GM23338 (cell line): ENCODE measurements at regions not wholly inside any gene's neighbourhood (a gene's known extent, or its start where the extent isn't known, plus 50 kb on each side); places are given as distances from the start of the nearest gene placed in this dataset.

ENCODE experiments used
- ATAC-seq: fragments of 200-7000 bp; cut with Tn5 transposase; 3 replicates; pipeline ENCODE4 v1.9.1; 2020
- DNase-seq: peaks from one replicate; pipeline ENCODE4 v3.0.0-alpha.2; 2015; ENCODE audit warnings: low spot score
- H2AFZ ChIP-seq: fragments of 200-600 bp; sonication (generic); 2 replicates; pipeline ENCODE4 v1.8.0; 2016; ENCODE audit warnings: antibody characterized with exemption, mild to moderate bottlenecking, moderate library complexity
- H3F3A ChIP-seq: fragments of 200-600 bp; sonication (generic); replicated peaks from 2 replicates; pipeline ENCODE4 v1.8.0; 2017; ENCODE audit warnings: antibody characterized with exemption, mixed run types, low read depth
- H3K27ac ChIP-seq: fragments of 200-600 bp; sonication (generic); 2 replicates; pipeline ENCODE4 v1.6.1; 2016; ENCODE audit warnings: low read depth
- H3K27me3 ChIP-seq: fragments of 200-600 bp; sonication (generic); 2 replicates; pipeline ENCODE4 v1.8.0; 2016; ENCODE audit warnings: mild to moderate bottlenecking, mixed run types, moderate library complexity; ENCODE audit not compliant: insufficient read depth
- H3K36me3 ChIP-seq: fragments of 200-600 bp; sonication (generic); 2 replicates; pipeline ENCODE4 v1.8.0; 2016; ENCODE audit warnings: mild to moderate bottlenecking; ENCODE audit not compliant: insufficient read depth
- H3K4me1 ChIP-seq: fragments of 200-600 bp; sonication (generic); 2 replicates; pipeline ENCODE4 v1.8.0; 2016; ENCODE audit warnings: mild to moderate bottlenecking, moderate library complexity; ENCODE audit not compliant: insufficient read depth
- H3K4me2 ChIP-seq: fragments of 200-600 bp; sonication (generic); 2 replicates; pipeline ENCODE4 v1.7.1; 2017; ENCODE audit warnings: mixed run types
- H3K4me3 ChIP-seq: fragments of 200-600 bp; sonication (generic); 2 replicates; pipeline ENCODE4 v1.6.1; 2016; ENCODE audit warnings: mixed run types
- H3K79me2 ChIP-seq: fragments of 200-600 bp; sonication (generic); replicated peaks from 2 replicates; pipeline ENCODE4 v1.8.0; 2017; ENCODE audit warnings: mild to moderate bottlenecking; ENCODE audit not compliant: insufficient read depth
- H3K9me2 ChIP-seq: fragments of 200-600 bp; sonication (generic); 2 replicates; pipeline ENCODE4 v1.8.0; 2017; ENCODE audit not compliant: insufficient read depth
- H4K20me1 ChIP-seq: fragments of 200-600 bp; sonication (generic); replicated peaks from 2 replicates; pipeline ENCODE4 v1.8.0; 2017; ENCODE audit warnings: mild to moderate bottlenecking; ENCODE audit not compliant: insufficient read depth
- H3K27ac Mint-ChIP-seq: 2 replicates; pipeline ENCODE4 v1.8.0; 2020; ENCODE audit warnings: inconsistent platforms, mild to moderate bottlenecking, moderate library complexity, mixed read lengths
- H3K27me3 Mint-ChIP-seq: 3 replicates; pipeline ENCODE4 v1.8.0; 2022; ENCODE audit warnings: low read depth, mild to moderate bottlenecking, moderate library complexity, mixed read lengths, inconsistent platforms; ENCODE audit not compliant: insufficient read depth, poor library complexity
- H3K36me3 Mint-ChIP-seq: 3 replicates; pipeline ENCODE4 v1.8.0; 2021; ENCODE audit warnings: low read depth, mild to moderate bottlenecking, inconsistent platforms, moderate library complexity, mixed read lengths
- H3K4me1 Mint-ChIP-seq: 3 replicates; pipeline ENCODE4 v1.8.0; 2020; ENCODE audit warnings: mild to moderate bottlenecking, inconsistent platforms, mixed read lengths
- H3K4me3 Mint-ChIP-seq: 3 replicates; pipeline ENCODE4 v1.8.0; 2021; ENCODE audit warnings: moderate library complexity, mild to moderate bottlenecking, inconsistent platforms, mixed read lengths
- H3K9me3 Mint-ChIP-seq: 3 replicates; pipeline ENCODE4 v1.8.0; 2020; ENCODE audit warnings: moderate library complexity, mild to moderate bottlenecking, inconsistent platforms, mixed read lengths
- CREB1 ChIP-seq: fragments of 250-450 bp; sonication (Bioruptor Pico); IDR thresholded peaks from 2 replicates; pipeline ENCODE4 v1.5.0; 2020; ENCODE audit warnings: low read depth, mild to moderate bottlenecking, moderate library complexity
- ETS1 ChIP-seq: IDR thresholded peaks from 2 replicates; pipeline ENCODE4 v1.6.1; 2016; ENCODE audit warnings: antibody characterized with exemption
- EZH2phosphoT487 ChIP-seq: fragments of 200-600 bp; sonication (generic); IDR thresholded peaks from one replicate; pipeline ENCODE4 v1.8.1; 2018; ENCODE audit warnings: antibody characterized with exemption; ENCODE audit not compliant: unreplicated experiment
- JUNB ChIP-seq: IDR thresholded peaks from one replicate; pipeline ENCODE4 v1.6.1; 2016; ENCODE audit warnings: antibody characterized with exemption; ENCODE audit not compliant: unreplicated experiment
- NANOG ChIP-seq: IDR thresholded peaks from 2 replicates; pipeline ENCODE4 v1.6.1; 2016; ENCODE audit warnings: antibody characterized with exemption, borderline replicate concordance
- STAT1 ChIP-seq: IDR thresholded peaks from one replicate; pipeline ENCODE4 v1.6.1; 2016; ENCODE audit warnings: antibody characterized with exemption; ENCODE audit not compliant: unreplicated experiment
- ZNF331 ChIP-seq: fragments of 250-450 bp; sonication (Bioruptor Pico); IDR thresholded peaks from 2 replicates; pipeline ENCODE4 v1.5.0; 2020; ENCODE audit warnings: low read depth, mild to moderate bottlenecking, moderate library complexity
- TF ChIP-seq, protein P1 (sequence below): fragments of 250-450 bp; sonication (Bioruptor Pico); IDR thresholded peaks from 2 replicates; pipeline ENCODE4 v1.5.0; 2020; ENCODE audit warnings: mild to moderate bottlenecking, moderate library complexity
- TF ChIP-seq, protein P2 (sequence below), 2 experiments: fragments of 200-600 bp in 1 of 2; sonication (generic) in 1 of 2; conservative IDR thresholded peaks; 2 replicates each; pipeline versions ENCODE4 v1.5.1 to v1.6.1; 2016 to 2017; ENCODE audit warnings: antibody characterized with exemption in 2 of 2, low read depth in 2 of 2, mild to moderate bottlenecking in 2 of 2, moderate library complexity in 1 of 2

- no peaks in the 10 kb centered on the region for H3K9me2 ChIP-seq
- no peaks in the 10 kb centered on the region for H3K27me3 ChIP-seq
- H3K27ac ChIP-seq: no peak overlapping the region
- ATAC-seq: no peak
- no peak overlapping the region for H3K4me2 ChIP-seq
- no peak overlapping the region for H3K4me3 Mint-ChIP-seq
- DNase-seq: no peak
- no peaks in the 10 kb centered on the region for H3K36me3 Mint-ChIP-seq
- H3K4me3 ChIP-seq: no peak overlapping the region
- H3K79me2 ChIP-seq: no peaks in the 10 kb centered on the region
- no peaks in the 10 kb centered on the region for H3K36me3 ChIP-seq
- H3K9me3 Mint-ChIP-seq: no peaks in the 10 kb centered on the region
- H3K27ac Mint-ChIP-seq: no peak overlapping the region
- peak overlapping the region; percentile 60; the same call in 1 of the 2 replicates for H2AFZ ChIP-seq
- no peaks in the 10 kb centered on the region for H3F3A ChIP-seq
- 0 out of 2 replicates have a peak, but pooled peaks cover 3% of the 10 kb centered on the region for H3K4me1 ChIP-seq
- no peaks in the 10 kb centered on the region for H4K20me1 ChIP-seq
- peaks cover 3% of the 10 kb centered on the region; the same call in 2 of the 3 replicates for H3K4me1 Mint-ChIP-seq
- H3K27me3 Mint-ChIP-seq: no peaks in the 10 kb centered on the region
- no peak for TF ChIP-seq ZNF331 (CRISPR knock-in tag)
- no peak for TF ChIP-seq STAT1
- TF ChIP-seq JUNB: no peak
- no peak for TF ChIP-seq NANOG
- no peak for TF ChIP-seq CREB1 (CRISPR knock-in tag)
- TF ChIP-seq, protein P1, sequence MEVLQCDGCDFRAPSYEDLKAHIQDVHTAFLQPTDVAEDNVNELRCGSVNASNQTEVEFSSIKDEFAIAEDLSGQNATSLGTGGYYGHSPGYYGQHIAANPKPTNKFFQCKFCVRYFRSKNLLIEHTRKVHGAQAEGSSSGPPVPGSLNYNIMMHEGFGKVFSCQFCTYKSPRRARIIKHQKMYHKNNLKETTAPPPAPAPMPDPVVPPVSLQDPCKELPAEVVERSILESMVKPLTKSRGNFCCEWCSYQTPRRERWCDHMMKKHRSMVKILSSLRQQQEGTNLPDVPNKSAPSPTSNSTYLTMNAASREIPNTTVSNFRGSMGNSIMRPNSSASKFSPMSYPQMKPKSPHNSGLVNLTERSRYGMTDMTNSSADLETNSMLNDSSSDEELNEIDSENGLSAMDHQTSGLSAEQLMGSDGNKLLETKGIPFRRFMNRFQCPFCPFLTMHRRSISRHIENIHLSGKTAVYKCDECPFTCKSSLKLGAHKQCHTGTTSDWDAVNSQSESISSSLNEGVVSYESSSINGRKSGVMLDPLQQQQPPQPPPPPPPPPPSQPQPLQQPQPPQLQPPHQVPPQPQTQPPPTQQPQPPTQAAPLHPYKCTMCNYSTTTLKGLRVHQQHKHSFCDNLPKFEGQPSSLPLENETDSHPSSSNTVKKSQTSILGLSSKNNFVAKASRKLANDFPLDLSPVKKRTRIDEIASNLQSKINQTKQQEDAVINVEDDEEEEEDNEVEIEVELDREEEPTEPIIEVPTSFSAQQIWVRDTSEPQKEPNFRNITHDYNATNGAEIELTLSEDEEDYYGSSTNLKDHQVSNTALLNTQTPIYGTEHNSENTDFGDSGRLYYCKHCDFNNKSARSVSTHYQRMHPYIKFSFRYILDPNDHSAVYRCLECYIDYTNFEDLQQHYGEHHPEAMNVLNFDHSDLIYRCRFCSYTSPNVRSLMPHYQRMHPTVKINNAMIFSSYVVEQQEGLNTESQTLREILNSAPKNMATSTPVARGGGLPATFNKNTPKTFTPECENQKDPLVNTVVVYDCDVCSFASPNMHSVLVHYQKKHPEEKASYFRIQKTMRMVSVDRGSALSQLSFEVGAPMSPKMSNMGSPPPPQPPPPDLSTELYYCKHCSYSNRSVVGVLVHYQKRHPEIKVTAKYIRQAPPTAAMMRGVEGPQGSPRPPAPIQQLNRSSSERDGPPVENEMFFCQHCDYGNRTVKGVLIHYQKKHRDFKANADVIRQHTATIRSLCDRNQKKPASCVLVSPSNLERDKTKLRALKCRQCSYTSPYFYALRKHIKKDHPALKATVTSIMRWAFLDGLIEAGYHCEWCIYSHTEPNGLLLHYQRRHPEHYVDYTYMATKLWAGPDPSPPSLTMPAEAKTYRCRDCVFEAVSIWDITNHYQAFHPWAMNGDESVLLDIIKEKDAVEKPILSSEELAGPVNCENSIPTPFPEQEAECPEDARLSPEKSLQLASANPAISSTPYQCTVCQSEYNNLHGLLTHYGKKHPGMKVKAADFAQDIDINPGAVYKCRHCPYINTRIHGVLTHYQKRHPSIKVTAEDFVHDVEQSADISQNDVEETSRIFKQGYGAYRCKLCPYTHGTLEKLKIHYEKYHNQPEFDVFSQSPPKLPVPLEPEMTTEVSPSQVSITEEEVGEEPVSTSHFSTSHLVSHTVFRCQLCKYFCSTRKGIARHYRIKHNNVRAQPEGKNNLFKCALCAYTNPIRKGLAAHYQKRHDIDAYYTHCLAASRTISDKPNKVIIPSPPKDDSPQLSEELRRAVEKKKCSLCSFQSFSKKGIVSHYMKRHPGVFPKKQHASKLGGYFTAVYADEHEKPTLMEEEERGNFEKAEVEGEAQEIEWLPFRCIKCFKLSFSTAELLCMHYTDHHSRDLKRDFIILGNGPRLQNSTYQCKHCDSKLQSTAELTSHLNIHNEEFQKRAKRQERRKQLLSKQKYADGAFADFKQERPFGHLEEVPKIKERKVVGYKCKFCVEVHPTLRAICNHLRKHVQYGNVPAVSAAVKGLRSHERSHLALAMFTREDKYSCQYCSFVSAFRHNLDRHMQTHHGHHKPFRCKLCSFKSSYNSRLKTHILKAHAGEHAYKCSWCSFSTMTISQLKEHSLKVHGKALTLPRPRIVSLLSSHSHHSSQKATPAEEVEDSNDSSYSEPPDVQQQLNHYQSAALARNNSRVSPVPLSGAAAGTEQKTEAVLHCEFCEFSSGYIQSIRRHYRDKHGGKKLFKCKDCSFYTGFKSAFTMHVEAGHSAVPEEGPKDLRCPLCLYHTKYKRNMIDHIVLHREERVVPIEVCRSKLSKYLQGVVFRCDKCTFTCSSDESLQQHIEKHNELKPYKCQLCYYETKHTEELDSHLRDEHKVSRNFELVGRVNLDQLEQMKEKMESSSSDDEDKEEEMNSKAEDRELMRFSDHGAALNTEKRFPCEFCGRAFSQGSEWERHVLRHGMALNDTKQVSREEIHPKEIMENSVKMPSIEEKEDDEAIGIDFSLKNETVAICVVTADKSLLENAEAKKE: no peak
- TF ChIP-seq, protein P2, sequence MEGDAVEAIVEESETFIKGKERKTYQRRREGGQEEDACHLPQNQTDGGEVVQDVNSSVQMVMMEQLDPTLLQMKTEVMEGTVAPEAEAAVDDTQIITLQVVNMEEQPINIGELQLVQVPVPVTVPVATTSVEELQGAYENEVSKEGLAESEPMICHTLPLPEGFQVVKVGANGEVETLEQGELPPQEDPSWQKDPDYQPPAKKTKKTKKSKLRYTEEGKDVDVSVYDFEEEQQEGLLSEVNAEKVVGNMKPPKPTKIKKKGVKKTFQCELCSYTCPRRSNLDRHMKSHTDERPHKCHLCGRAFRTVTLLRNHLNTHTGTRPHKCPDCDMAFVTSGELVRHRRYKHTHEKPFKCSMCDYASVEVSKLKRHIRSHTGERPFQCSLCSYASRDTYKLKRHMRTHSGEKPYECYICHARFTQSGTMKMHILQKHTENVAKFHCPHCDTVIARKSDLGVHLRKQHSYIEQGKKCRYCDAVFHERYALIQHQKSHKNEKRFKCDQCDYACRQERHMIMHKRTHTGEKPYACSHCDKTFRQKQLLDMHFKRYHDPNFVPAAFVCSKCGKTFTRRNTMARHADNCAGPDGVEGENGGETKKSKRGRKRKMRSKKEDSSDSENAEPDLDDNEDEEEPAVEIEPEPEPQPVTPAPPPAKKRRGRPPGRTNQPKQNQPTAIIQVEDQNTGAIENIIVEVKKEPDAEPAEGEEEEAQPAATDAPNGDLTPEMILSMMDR (conservative IDR thresholded peaks at IDR 0.05; ENCODE audit: low read depth in 2 of 2): no peak
- TF ChIP-seq EZH2phosphoT487: no peak
- TF ChIP-seq ETS1: no peak
Measured at GRCh38 chr14:25102788-25103187, 52.8 kb upstream of the STXBP6 start.
